GM23338 (cell line): ENCODE measurements at regions not wholly inside any gene's neighbourhood (a gene's known extent, or its start where the extent isn't known, plus 50 kb on each side); places are given as distances from the start of the nearest gene placed in this dataset.
A peak's percentile ranks its signal among the peaks of the same experiment; 100 is the strongest.

Source experiments
- ATAC-seq: fragments of 200-7000 bp; cut with Tn5 transposase; 3 replicates; pipeline ENCODE4 v1.9.1; 2020
- DNase-seq: peaks from one replicate; pipeline ENCODE4 v3.0.0-alpha.2; 2015; ENCODE audit warnings: low spot score
- H2AFZ ChIP-seq: fragments of 200-600 bp; sonication (generic); 2 replicates; pipeline ENCODE4 v1.8.0; 2016; ENCODE audit warnings: antibody characterized with exemption, mild to moderate bottlenecking, moderate library complexity
- H3F3A ChIP-seq: fragments of 200-600 bp; sonication (generic); replicated peaks from 2 replicates; pipeline ENCODE4 v1.8.0; 2017; ENCODE audit warnings: antibody characterized with exemption, mixed run types, low read depth
- H3K27ac ChIP-seq: fragments of 200-600 bp; sonication (generic); 2 replicates; pipeline ENCODE4 v1.6.1; 2016; ENCODE audit warnings: low read depth
- H3K27me3 ChIP-seq: fragments of 200-600 bp; sonication (generic); 2 replicates; pipeline ENCODE4 v1.8.0; 2016; ENCODE audit warnings: mild to moderate bottlenecking, mixed run types, moderate library complexity; ENCODE audit not compliant: insufficient read depth
- H3K36me3 ChIP-seq: fragments of 200-600 bp; sonication (generic); 2 replicates; pipeline ENCODE4 v1.8.0; 2016; ENCODE audit warnings: mild to moderate bottlenecking; ENCODE audit not compliant: insufficient read depth
- H3K4me1 ChIP-seq: fragments of 200-600 bp; sonication (generic); 2 replicates; pipeline ENCODE4 v1.8.0; 2016; ENCODE audit warnings: mild to moderate bottlenecking, moderate library complexity; ENCODE audit not compliant: insufficient read depth
- H3K4me2 ChIP-seq: fragments of 200-600 bp; sonication (generic); 2 replicates; pipeline ENCODE4 v1.7.1; 2017; ENCODE audit warnings: mixed run types
- H3K4me3 ChIP-seq: fragments of 200-600 bp; sonication (generic); 2 replicates; pipeline ENCODE4 v1.6.1; 2016; ENCODE audit warnings: mixed run types
- H3K79me2 ChIP-seq: fragments of 200-600 bp; sonication (generic); replicated peaks from 2 replicates; pipeline ENCODE4 v1.8.0; 2017; ENCODE audit warnings: mild to moderate bottlenecking; ENCODE audit not compliant: insufficient read depth
- H3K9me2 ChIP-seq: fragments of 200-600 bp; sonication (generic); 2 replicates; pipeline ENCODE4 v1.8.0; 2017; ENCODE audit not compliant: insufficient read depth
- H4K20me1 ChIP-seq: fragments of 200-600 bp; sonication (generic); replicated peaks from 2 replicates; pipeline ENCODE4 v1.8.0; 2017; ENCODE audit warnings: mild to moderate bottlenecking; ENCODE audit not compliant: insufficient read depth
- H3K27ac Mint-ChIP-seq: 2 replicates; pipeline ENCODE4 v1.8.0; 2020; ENCODE audit warnings: inconsistent platforms, mild to moderate bottlenecking, moderate library complexity, mixed read lengths
- H3K27me3 Mint-ChIP-seq: 3 replicates; pipeline ENCODE4 v1.8.0; 2022; ENCODE audit warnings: low read depth, mild to moderate bottlenecking, moderate library complexity, mixed read lengths, inconsistent platforms; ENCODE audit not compliant: insufficient read depth, poor library complexity
- H3K36me3 Mint-ChIP-seq: 3 replicates; pipeline ENCODE4 v1.8.0; 2021; ENCODE audit warnings: low read depth, mild to moderate bottlenecking, inconsistent platforms, moderate library complexity, mixed read lengths
- H3K4me1 Mint-ChIP-seq: 3 replicates; pipeline ENCODE4 v1.8.0; 2020; ENCODE audit warnings: mild to moderate bottlenecking, inconsistent platforms, mixed read lengths
- H3K4me3 Mint-ChIP-seq: 3 replicates; pipeline ENCODE4 v1.8.0; 2021; ENCODE audit warnings: moderate library complexity, mild to moderate bottlenecking, inconsistent platforms, mixed read lengths
- H3K9me3 Mint-ChIP-seq: 3 replicates; pipeline ENCODE4 v1.8.0; 2020; ENCODE audit warnings: moderate library complexity, mild to moderate bottlenecking, inconsistent platforms, mixed read lengths
- CREB1 ChIP-seq: fragments of 250-450 bp; sonication (Bioruptor Pico); IDR thresholded peaks from 2 replicates; pipeline ENCODE4 v1.5.0; 2020; ENCODE audit warnings: low read depth, mild to moderate bottlenecking, moderate library complexity
- ETS1 ChIP-seq: IDR thresholded peaks from 2 replicates; pipeline ENCODE4 v1.6.1; 2016; ENCODE audit warnings: antibody characterized with exemption
- EZH2phosphoT487 ChIP-seq: fragments of 200-600 bp; sonication (generic); IDR thresholded peaks from one replicate; pipeline ENCODE4 v1.8.1; 2018; ENCODE audit warnings: antibody characterized with exemption; ENCODE audit not compliant: unreplicated experiment
- JUNB ChIP-seq: IDR thresholded peaks from one replicate; pipeline ENCODE4 v1.6.1; 2016; ENCODE audit warnings: antibody characterized with exemption; ENCODE audit not compliant: unreplicated experiment
- POLR2AphosphoS5 ChIP-seq: IDR thresholded peaks from 2 replicates; pipeline ENCODE4 v1.6.1; 2016; ENCODE audit warnings: antibody characterized with exemption, low read depth
- STAT1 ChIP-seq: IDR thresholded peaks from one replicate; pipeline ENCODE4 v1.6.1; 2016; ENCODE audit warnings: antibody characterized with exemption; ENCODE audit not compliant: unreplicated experiment
- ZNF114 ChIP-seq: fragments of 250-450 bp; sonication (Bioruptor Pico); IDR thresholded peaks from 2 replicates; pipeline ENCODE4 v1.5.0; 2020; ENCODE audit warnings: mild to moderate bottlenecking, moderate library complexity
- ZNF331 ChIP-seq: fragments of 250-450 bp; sonication (Bioruptor Pico); IDR thresholded peaks from 2 replicates; pipeline ENCODE4 v1.5.0; 2020; ENCODE audit warnings: low read depth, mild to moderate bottlenecking, moderate library complexity
- TF ChIP-seq, protein P1 (sequence below), 2 experiments: fragments of 200-600 bp in 1 of 2; sonication (generic) in 1 of 2; conservative IDR thresholded peaks; 2 replicates each; pipeline versions ENCODE4 v1.5.1 to v1.6.1; 2016 to 2017; ENCODE audit warnings: antibody characterized with exemption in 2 of 2, low read depth in 2 of 2, mild to moderate bottlenecking in 2 of 2, moderate library complexity in 1 of 2
- TF ChIP-seq, protein P2 (sequence below): fragments of 250-450 bp; sonication (Bioruptor Pico); IDR thresholded peaks from 2 replicates; pipeline ENCODE4 v1.5.0; 2020; ENCODE audit warnings: mild to moderate bottlenecking, moderate library complexity

DNA sequence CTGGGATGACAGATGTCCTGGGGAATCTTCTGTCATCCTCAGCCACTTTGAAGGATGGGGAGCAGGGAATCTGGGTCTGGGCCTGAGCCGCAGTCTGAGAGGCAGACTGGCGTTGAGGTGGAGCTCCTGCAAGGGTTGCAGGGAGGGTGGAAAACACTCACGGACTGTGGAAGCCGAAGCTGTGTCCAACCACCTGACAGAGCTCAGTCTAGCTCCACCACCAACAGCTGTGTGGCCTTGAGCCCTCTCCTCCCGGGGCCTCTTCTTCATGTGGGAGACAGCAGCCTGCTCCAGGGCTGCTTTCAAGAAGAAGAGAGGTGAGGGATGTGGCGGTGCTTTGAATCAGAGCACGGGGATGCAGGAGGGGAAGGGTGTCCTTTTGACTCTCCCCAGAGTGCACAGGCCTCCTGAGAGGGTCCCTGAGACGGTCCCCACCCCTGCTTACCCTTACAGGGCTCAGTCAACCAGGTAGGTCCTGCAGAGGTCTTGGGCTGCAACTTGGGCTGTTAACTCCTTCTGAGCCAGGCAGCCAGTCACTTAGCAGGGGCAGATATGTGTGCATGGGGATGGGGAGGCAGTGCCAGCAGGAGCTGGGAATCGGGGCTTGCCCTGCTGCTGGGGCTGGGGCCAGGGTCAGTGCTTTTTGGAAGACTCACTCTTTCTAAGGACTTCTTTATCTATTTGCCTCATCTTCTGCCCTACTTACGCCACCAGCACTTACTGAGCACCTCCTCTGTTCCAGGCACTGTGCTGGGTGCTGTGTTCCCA, 216.3 kb downstream of the PTPRU start:
- H4K20me1 ChIP-seq, result no peaks in the 10 kb centered on the region
- peak overlapping the region; percentile 91 for H2AFZ ChIP-seq
- ATAC-seq (peak; percentile 14; the same call in 2 of the 3 replicates), DNase-seq (no peak)
- Mint-ChIP-seq H3K9me3 (no peaks in the 10 kb centered on the region; the same call in 2 of the 3 replicates), H3K27ac (no peak overlapping the region), H3K4me1 (peaks cover 10% of the 10 kb centered on the region), H3K27me3 (peaks cover 15% of the 10 kb centered on the region), H3K36me3 (no peaks in the 10 kb centered on the region; the same call in 2 of the 3 replicates), H3K4me3 (no peak overlapping the region)
- no peak overlapping the region for H3K4me2 ChIP-seq
- H3K4me3 ChIP-seq, result no peak overlapping the region
- peaks cover 6% of the 10 kb centered on the region; the same call in 1 of the 2 replicates for H3K4me1 ChIP-seq
- H3K27me3 ChIP-seq, result no peaks in the 10 kb centered on the region
- no peaks in the 10 kb centered on the region for H3K36me3 ChIP-seq
- no peak overlapping the region for H3K27ac ChIP-seq
- H3K9me2 ChIP-seq, result no peaks in the 10 kb centered on the region
- no peaks in the 10 kb centered on the region for H3K79me2 ChIP-seq
- no peak for TF ChIP-seq JUNB
- no peak for TF ChIP-seq CREB1 (CRISPR knock-in tag)
- TF ChIP-seq, protein P1, sequence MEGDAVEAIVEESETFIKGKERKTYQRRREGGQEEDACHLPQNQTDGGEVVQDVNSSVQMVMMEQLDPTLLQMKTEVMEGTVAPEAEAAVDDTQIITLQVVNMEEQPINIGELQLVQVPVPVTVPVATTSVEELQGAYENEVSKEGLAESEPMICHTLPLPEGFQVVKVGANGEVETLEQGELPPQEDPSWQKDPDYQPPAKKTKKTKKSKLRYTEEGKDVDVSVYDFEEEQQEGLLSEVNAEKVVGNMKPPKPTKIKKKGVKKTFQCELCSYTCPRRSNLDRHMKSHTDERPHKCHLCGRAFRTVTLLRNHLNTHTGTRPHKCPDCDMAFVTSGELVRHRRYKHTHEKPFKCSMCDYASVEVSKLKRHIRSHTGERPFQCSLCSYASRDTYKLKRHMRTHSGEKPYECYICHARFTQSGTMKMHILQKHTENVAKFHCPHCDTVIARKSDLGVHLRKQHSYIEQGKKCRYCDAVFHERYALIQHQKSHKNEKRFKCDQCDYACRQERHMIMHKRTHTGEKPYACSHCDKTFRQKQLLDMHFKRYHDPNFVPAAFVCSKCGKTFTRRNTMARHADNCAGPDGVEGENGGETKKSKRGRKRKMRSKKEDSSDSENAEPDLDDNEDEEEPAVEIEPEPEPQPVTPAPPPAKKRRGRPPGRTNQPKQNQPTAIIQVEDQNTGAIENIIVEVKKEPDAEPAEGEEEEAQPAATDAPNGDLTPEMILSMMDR (conservative IDR thresholded peaks at IDR 0.05; ENCODE audit: low read depth in 2 of 2), result no peak
- TF ChIP-seq ETS1, result no peak
- TF ChIP-seq POLR2AphosphoS5, result no peak
- no peak for TF ChIP-seq STAT1
- TF ChIP-seq, protein P2, sequence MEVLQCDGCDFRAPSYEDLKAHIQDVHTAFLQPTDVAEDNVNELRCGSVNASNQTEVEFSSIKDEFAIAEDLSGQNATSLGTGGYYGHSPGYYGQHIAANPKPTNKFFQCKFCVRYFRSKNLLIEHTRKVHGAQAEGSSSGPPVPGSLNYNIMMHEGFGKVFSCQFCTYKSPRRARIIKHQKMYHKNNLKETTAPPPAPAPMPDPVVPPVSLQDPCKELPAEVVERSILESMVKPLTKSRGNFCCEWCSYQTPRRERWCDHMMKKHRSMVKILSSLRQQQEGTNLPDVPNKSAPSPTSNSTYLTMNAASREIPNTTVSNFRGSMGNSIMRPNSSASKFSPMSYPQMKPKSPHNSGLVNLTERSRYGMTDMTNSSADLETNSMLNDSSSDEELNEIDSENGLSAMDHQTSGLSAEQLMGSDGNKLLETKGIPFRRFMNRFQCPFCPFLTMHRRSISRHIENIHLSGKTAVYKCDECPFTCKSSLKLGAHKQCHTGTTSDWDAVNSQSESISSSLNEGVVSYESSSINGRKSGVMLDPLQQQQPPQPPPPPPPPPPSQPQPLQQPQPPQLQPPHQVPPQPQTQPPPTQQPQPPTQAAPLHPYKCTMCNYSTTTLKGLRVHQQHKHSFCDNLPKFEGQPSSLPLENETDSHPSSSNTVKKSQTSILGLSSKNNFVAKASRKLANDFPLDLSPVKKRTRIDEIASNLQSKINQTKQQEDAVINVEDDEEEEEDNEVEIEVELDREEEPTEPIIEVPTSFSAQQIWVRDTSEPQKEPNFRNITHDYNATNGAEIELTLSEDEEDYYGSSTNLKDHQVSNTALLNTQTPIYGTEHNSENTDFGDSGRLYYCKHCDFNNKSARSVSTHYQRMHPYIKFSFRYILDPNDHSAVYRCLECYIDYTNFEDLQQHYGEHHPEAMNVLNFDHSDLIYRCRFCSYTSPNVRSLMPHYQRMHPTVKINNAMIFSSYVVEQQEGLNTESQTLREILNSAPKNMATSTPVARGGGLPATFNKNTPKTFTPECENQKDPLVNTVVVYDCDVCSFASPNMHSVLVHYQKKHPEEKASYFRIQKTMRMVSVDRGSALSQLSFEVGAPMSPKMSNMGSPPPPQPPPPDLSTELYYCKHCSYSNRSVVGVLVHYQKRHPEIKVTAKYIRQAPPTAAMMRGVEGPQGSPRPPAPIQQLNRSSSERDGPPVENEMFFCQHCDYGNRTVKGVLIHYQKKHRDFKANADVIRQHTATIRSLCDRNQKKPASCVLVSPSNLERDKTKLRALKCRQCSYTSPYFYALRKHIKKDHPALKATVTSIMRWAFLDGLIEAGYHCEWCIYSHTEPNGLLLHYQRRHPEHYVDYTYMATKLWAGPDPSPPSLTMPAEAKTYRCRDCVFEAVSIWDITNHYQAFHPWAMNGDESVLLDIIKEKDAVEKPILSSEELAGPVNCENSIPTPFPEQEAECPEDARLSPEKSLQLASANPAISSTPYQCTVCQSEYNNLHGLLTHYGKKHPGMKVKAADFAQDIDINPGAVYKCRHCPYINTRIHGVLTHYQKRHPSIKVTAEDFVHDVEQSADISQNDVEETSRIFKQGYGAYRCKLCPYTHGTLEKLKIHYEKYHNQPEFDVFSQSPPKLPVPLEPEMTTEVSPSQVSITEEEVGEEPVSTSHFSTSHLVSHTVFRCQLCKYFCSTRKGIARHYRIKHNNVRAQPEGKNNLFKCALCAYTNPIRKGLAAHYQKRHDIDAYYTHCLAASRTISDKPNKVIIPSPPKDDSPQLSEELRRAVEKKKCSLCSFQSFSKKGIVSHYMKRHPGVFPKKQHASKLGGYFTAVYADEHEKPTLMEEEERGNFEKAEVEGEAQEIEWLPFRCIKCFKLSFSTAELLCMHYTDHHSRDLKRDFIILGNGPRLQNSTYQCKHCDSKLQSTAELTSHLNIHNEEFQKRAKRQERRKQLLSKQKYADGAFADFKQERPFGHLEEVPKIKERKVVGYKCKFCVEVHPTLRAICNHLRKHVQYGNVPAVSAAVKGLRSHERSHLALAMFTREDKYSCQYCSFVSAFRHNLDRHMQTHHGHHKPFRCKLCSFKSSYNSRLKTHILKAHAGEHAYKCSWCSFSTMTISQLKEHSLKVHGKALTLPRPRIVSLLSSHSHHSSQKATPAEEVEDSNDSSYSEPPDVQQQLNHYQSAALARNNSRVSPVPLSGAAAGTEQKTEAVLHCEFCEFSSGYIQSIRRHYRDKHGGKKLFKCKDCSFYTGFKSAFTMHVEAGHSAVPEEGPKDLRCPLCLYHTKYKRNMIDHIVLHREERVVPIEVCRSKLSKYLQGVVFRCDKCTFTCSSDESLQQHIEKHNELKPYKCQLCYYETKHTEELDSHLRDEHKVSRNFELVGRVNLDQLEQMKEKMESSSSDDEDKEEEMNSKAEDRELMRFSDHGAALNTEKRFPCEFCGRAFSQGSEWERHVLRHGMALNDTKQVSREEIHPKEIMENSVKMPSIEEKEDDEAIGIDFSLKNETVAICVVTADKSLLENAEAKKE (CRISPR knock-in tag), result no peak
- TF ChIP-seq ZNF114, result no peak
- no peak for TF ChIP-seq EZH2phosphoT487
- TF ChIP-seq ZNF331 (CRISPR knock-in tag), result no peak
- no peaks in the 10 kb centered on the region for H3F3A ChIP-seq
